B cell (primary cell): ENCODE measurements at regions not wholly inside any gene's neighbourhood (a gene's known extent, or its start where the extent isn't known, plus 50 kb on each side); places are given as distances from the start of the nearest gene placed in this dataset.

Source experiments
- ATAC-seq: fragments of 200-7000 bp; cut with Tn5 transposase; one replicate; pipeline ENCODE4 v1.10.0; 2021; ENCODE audit warnings: low read depth, mild to moderate bottlenecking, moderate number of reproducible peaks, moderate library complexity
- CTCF ChIA-PET: fragments of 350-600 bp; sonication (Branson Sonifier 250); formaldehyde crosslinking; loops from one replicate; lab custom pipeline; 2021; ENCODE audit warnings: antibody characterized with exemption, inconsistent platforms; lab: Charles Lee
- POLR2A ChIA-PET: fragments of 350-600 bp; sonication (Branson Sonifier 250); formaldehyde crosslinking; loops from one replicate; lab custom pipeline; 2021; ENCODE audit warnings: antibody characterized with exemption; lab: Charles Lee
- DNase-seq: peaks from one replicate; pipeline ENCODE4 v3.0.0; 2013
- H2AFZ ChIP-seq: 2 replicates; pipeline ENCODE4 v1.6.1; 2012; ENCODE audit warnings: mild to moderate bottlenecking, low read depth, low read length; ENCODE audit not compliant: insufficient read depth, poor library complexity, severe bottlenecking
- H3K27ac ChIP-seq, 2 donors: 1 replicate in 1 of 2; 2 replicates in 1 of 2; pipeline ENCODE4 v1.5.1; 2012 to 2013; ENCODE audit warnings: low read length in 2 of 2, mild to moderate bottlenecking in 2 of 2, moderate library complexity in 1 of 2
- H3K27me3 ChIP-seq, 4 experiments: fragments of 200-600 bp in 1 of 4; sonication (generic) in 1 of 4; replicated peaks in 1 of 4; 1 replicate in 2 of 4; 2 replicates in 2 of 4; pipeline versions ENCODE4 v1.6.1 to v1.7.0; 2013 to 2016; ENCODE audit warnings: low read length in 3 of 4, mild to moderate bottlenecking in 2 of 4, mixed read lengths in 1 of 4, moderate library complexity in 1 of 4; ENCODE audit not compliant: insufficient read depth in 4 of 4, control insufficient read depth in 3 of 4; ENCODE audit errors: control extremely low read depth in 1 of 4
- H3K36me3 ChIP-seq, 2 experiments: replicated peaks in 1 of 2; 1 replicate in 1 of 2; 2 replicates in 1 of 2; pipeline versions ENCODE4 v1.6.1 to v1.7.1; 2013; ENCODE audit warnings: low read length in 1 of 2; ENCODE audit not compliant: insufficient read depth in 2 of 2, control insufficient read depth in 1 of 2; ENCODE audit errors: control extremely low read depth in 1 of 2, extremely low read depth in 1 of 2
- H3K4me1 ChIP-seq, 2 donors: fragments of 200-600 bp in 1 of 2; sonication (generic) in 1 of 2; 1 replicate in 1 of 2; 2 replicates in 1 of 2; pipeline versions ENCODE4 v1.5.1 to v1.6.1; 2013 to 2017; ENCODE audit warnings: low read length in 2 of 2; ENCODE audit not compliant: control insufficient read depth in 2 of 2, insufficient read depth in 2 of 2
- H3K4me2 ChIP-seq: replicated peaks from 2 replicates; pipeline ENCODE3; 2012; ENCODE audit warnings: mild to moderate bottlenecking, low read depth, low read length; ENCODE audit not compliant: poor library complexity, severe bottlenecking
- H3K4me3 ChIP-seq, 5 experiments: fragments of 200-600 bp in 1 of 5; sonication (generic) in 1 of 5; 1 replicate in 3 of 5; 2 replicates in 2 of 5; pipeline versions ENCODE4 v1.5.1 to v1.7.0; 2011 to 2016; ENCODE audit warnings: low read length in 4 of 5, mild to moderate bottlenecking in 4 of 5, low read depth in 2 of 5, control low read depth in 1 of 5, moderate library complexity in 1 of 5; ENCODE audit not compliant: insufficient read depth in 1 of 5; ENCODE audit errors: control extremely low read depth in 1 of 5, extremely low read depth in 1 of 5
- H3K79me2 ChIP-seq: fragments of 200-600 bp; sonication (generic); one replicate; pipeline ENCODE4 v1.6.0; 2016; ENCODE audit warnings: low read length; ENCODE audit not compliant: control insufficient read depth, insufficient read depth
- H3K9ac ChIP-seq: fragments of 200-600 bp; sonication (generic); 2 replicates; pipeline ENCODE4 v1.6.1; 2017; ENCODE audit warnings: mild to moderate bottlenecking, low read length, moderate library complexity
- H3K9me3 ChIP-seq, 3 donors: one replicate each; pipeline versions ENCODE4 v1.6.1 to v1.7.1; 2013; ENCODE audit warnings: low read length in 2 of 3; ENCODE audit not compliant: control insufficient read depth in 2 of 3, insufficient read depth in 1 of 3; ENCODE audit errors: control extremely low read depth in 1 of 3
- H4K20me1 ChIP-seq: 2 replicates; pipeline ENCODE4 v1.6.0; 2012; ENCODE audit warnings: mild to moderate bottlenecking, low read length; ENCODE audit not compliant: insufficient read depth, control insufficient read depth, poor library complexity, severe bottlenecking
- H3K27ac Mint-ChIP-seq: one replicate; pipeline ENCODE4 v1.8.0; 2021; ENCODE audit warnings: mixed read lengths
- H3K27me3 Mint-ChIP-seq: one replicate; pipeline ENCODE4 v1.8.0; 2021; ENCODE audit warnings: mixed read lengths
- H3K4me1 Mint-ChIP-seq: one replicate; pipeline ENCODE4 v1.8.0; 2021; ENCODE audit warnings: mixed read lengths
- H3K4me3 Mint-ChIP-seq: one replicate; pipeline ENCODE4 v1.8.0; 2021; ENCODE audit warnings: mixed read lengths
- H3K9me3 Mint-ChIP-seq: one replicate; pipeline ENCODE4 v1.8.0; 2022; ENCODE audit warnings: mixed read lengths; ENCODE audit not compliant: insufficient read depth
- EZH2 ChIP-seq: IDR thresholded peaks from 2 replicates; pipeline ENCODE4 v1.6.1; 2012; ENCODE audit warnings: borderline replicate concordance, low read depth, mild to moderate bottlenecking, moderate library complexity, low read length; ENCODE audit not compliant: insufficient read depth, poor library complexity, severe bottlenecking
- WGBS: methylation state at CpG from one replicate; pipeline ENCODE4 v1.1.5; 2013; ENCODE audit warnings: missing lambda C conversion rate; ENCODE audit not compliant: insufficient coverage; 5-methylcytosine and 5-hydroxymethylcytosine counted together
- intact Hi-C: fragments of 100-400 bp; cut with micrococcal nuclease; formaldehyde crosslinking; loops from one replicate; pipeline ENCODE4 v1.10.0; 2022
- TF ChIP-seq, protein P1 (sequence below): fragments of 200-600 bp; IDR thresholded peaks from one replicate; pipeline ENCODE4 v1.8.0; 2022; ENCODE audit warnings: antibody characterized with exemption, mild to moderate bottlenecking

- H3K79me2 ChIP-seq: no peaks in the 10 kb centered on the region
- H3K27ac ChIP-seq: no peak overlapping the region
- ATAC-seq (no peak), DNase-seq (no peak)
- H3K27me3 ChIP-seq: no peaks in the 10 kb centered on the region
- Mint-ChIP-seq H3K4me3 (no peak overlapping the region), H3K4me1 (no peaks in the 10 kb centered on the region), H3K27me3 (no peaks in the 10 kb centered on the region), H3K27ac (no peak overlapping the region), H3K9me3 (peaks cover 6% of the 10 kb centered on the region)
- H4K20me1 ChIP-seq: no peaks in the 10 kb centered on the region
- intact Hi-C loops: no loop called here
- H3K36me3 ChIP-seq: no peaks in the 10 kb centered on the region
- H3K9ac ChIP-seq: no peak overlapping the region
- no peak overlapping the region for H2AFZ ChIP-seq
- H3K9me3 ChIP-seq: peaks cover 1 to 7% (median 2%) of the 10 kb centered on the region in 3 donors
- H3K4me3 ChIP-seq: no peak overlapping the region
- H3K4me1 ChIP-seq: no peaks in the 10 kb centered on the region
- CTCF ChIA-PET: no interaction called here
- POLR2A ChIA-PET: no interaction called here
- TF ChIP-seq EZH2: no peak
- TF ChIP-seq, protein P1, sequence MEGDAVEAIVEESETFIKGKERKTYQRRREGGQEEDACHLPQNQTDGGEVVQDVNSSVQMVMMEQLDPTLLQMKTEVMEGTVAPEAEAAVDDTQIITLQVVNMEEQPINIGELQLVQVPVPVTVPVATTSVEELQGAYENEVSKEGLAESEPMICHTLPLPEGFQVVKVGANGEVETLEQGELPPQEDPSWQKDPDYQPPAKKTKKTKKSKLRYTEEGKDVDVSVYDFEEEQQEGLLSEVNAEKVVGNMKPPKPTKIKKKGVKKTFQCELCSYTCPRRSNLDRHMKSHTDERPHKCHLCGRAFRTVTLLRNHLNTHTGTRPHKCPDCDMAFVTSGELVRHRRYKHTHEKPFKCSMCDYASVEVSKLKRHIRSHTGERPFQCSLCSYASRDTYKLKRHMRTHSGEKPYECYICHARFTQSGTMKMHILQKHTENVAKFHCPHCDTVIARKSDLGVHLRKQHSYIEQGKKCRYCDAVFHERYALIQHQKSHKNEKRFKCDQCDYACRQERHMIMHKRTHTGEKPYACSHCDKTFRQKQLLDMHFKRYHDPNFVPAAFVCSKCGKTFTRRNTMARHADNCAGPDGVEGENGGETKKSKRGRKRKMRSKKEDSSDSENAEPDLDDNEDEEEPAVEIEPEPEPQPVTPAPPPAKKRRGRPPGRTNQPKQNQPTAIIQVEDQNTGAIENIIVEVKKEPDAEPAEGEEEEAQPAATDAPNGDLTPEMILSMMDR: no peak
- H3K4me2 ChIP-seq: no peak overlapping the region
- no CpG with 5 or more reads among the region's 1 CpG for WGBS
Observed at GRCh38 chr18:67742954-67743353, 226.4 kb upstream of the DSEL start.

GRCh38 chr18:67742525-67742924, 226.0 kb upstream of the DSEL start:
- intact Hi-C loops: no loop called here
- H3K9me3 Mint-ChIP-seq: peaks cover 6% of the 10 kb centered on the region
- no peak overlapping the region for H3K4me2 ChIP-seq
- peaks cover 1 to 7% (median 2%) of the 10 kb centered on the region in 3 donors for H3K9me3 ChIP-seq
- no peaks in the 10 kb centered on the region for H3K79me2 ChIP-seq
- H3K9ac ChIP-seq: no peak overlapping the region
- TF ChIP-seq EZH2: no peak
- TF ChIP-seq, protein P1: no peak
- no peaks in the 10 kb centered on the region for H3K4me1 Mint-ChIP-seq
- DNase-seq (no peak), ATAC-seq (no peak)
- 99% methylated on average over 6 of the region's 7 CpGs for WGBS
- no peaks in the 10 kb centered on the region for H4K20me1 ChIP-seq
- H3K27ac Mint-ChIP-seq: no peak overlapping the region
- H3K27me3 Mint-ChIP-seq: no peaks in the 10 kb centered on the region
- ChIA-PET POLR2A (no interaction called here), CTCF (no interaction called here)
- no peaks in the 10 kb centered on the region for H3K27me3 ChIP-seq
- H3K27ac ChIP-seq: no peak overlapping the region
- no peak overlapping the region for H3K4me3 ChIP-seq
- no peaks in the 10 kb centered on the region for H3K4me1 ChIP-seq
- no peak overlapping the region for H2AFZ ChIP-seq
- H3K4me3 Mint-ChIP-seq: no peak overlapping the region
- H3K36me3 ChIP-seq: no peaks in the 10 kb centered on the region
